Ishikawa (cell line): ENCODE measurements at regions not wholly inside any gene's neighbourhood (a gene's known extent, or its start where the extent isn't known, plus 50 kb on each side); places are given as distances from the start of the nearest gene placed in this dataset.

Experiments
- CEBPB ChIP-seq: IDR thresholded peaks from 2 replicates; pipeline ENCODE4 v1.6.1; 2012
- CREB1 ChIP-seq: IDR thresholded peaks from 2 replicates; pipeline ENCODE4 v1.6.1; 2012; ENCODE audit warnings: low read depth
- EP300 ChIP-seq: IDR thresholded peaks from 2 replicates; pipeline ENCODE4 v1.6.1; 2012; ENCODE audit warnings: borderline replicate concordance
- FOXM1 ChIP-seq: IDR thresholded peaks from 2 replicates; pipeline ENCODE4 v1.6.1; 2012; ENCODE audit warnings: low read depth, borderline replicate concordance
- RAD21 ChIP-seq: IDR thresholded peaks from 2 replicates; pipeline ENCODE4 v1.6.1; 2012; ENCODE audit warnings: low read depth
- TAF1 ChIP-seq: IDR thresholded peaks from 2 replicates; pipeline ENCODE4 v1.6.1; 2012; ENCODE audit warnings: low read depth, mild to moderate bottlenecking
- TEAD4 ChIP-seq: IDR thresholded peaks from 2 replicates; pipeline ENCODE4 v1.6.1; 2012
- YY1 ChIP-seq: IDR thresholded peaks from 2 replicates; pipeline ENCODE4 v1.6.1; 2012; ENCODE audit warnings: low read depth
- TF ChIP-seq, protein P1 (sequence below): IDR thresholded peaks from 2 replicates; pipeline ENCODE4 v1.6.1; 2012
- TF ChIP-seq, protein P2 (sequence below): IDR thresholded peaks from 2 replicates; pipeline ENCODE4 v1.6.1; 2012; ENCODE audit warnings: low read depth, mild to moderate bottlenecking

- TF ChIP-seq, protein P1, sequence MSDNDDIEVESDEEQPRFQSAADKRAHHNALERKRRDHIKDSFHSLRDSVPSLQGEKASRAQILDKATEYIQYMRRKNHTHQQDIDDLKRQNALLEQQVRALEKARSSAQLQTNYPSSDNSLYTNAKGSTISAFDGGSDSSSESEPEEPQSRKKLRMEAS, result no peak
- TF ChIP-seq RAD21 (no peak), YY1 (no peak), TEAD4 (no peak), TAF1 (no peak), EP300 (no peak), CREB1 (no peak), CEBPB (no peak), FOXM1 (no peak)
- TF ChIP-seq, protein P2, sequence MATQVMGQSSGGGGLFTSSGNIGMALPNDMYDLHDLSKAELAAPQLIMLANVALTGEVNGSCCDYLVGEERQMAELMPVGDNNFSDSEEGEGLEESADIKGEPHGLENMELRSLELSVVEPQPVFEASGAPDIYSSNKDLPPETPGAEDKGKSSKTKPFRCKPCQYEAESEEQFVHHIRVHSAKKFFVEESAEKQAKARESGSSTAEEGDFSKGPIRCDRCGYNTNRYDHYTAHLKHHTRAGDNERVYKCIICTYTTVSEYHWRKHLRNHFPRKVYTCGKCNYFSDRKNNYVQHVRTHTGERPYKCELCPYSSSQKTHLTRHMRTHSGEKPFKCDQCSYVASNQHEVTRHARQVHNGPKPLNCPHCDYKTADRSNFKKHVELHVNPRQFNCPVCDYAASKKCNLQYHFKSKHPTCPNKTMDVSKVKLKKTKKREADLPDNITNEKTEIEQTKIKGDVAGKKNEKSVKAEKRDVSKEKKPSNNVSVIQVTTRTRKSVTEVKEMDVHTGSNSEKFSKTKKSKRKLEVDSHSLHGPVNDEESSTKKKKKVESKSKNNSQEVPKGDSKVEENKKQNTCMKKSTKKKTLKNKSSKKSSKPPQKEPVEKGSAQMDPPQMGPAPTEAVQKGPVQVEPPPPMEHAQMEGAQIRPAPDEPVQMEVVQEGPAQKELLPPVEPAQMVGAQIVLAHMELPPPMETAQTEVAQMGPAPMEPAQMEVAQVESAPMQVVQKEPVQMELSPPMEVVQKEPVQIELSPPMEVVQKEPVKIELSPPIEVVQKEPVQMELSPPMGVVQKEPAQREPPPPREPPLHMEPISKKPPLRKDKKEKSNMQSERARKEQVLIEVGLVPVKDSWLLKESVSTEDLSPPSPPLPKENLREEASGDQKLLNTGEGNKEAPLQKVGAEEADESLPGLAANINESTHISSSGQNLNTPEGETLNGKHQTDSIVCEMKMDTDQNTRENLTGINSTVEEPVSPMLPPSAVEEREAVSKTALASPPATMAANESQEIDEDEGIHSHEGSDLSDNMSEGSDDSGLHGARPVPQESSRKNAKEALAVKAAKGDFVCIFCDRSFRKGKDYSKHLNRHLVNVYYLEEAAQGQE, result no peak
These were observed 937.6 kb downstream of the BRD1 start for GRCh38 chr22:48889887-48890692.
